Large intestine (tissue), 3 donors: ENCODE measurements at regions not wholly inside any gene's neighbourhood (a gene's known extent, or its start where the extent isn't known, plus 50 kb on each side); places are given as distances from the start of the nearest gene placed in this dataset.

Source experiments
- DNase-seq, 2 donors: peaks; one replicate each; pipeline versions ENCODE4 v3.0.0 to v3.0.0-alpha.2; 2013
- H3K27ac ChIP-seq: one replicate; pipeline ENCODE4 v1.5.1; 2013; ENCODE audit warnings: low read length
- H3K27me3 ChIP-seq: 2 replicates; pipeline ENCODE4 v1.6.1; 2013; ENCODE audit warnings: low read length; ENCODE audit not compliant: control insufficient read depth, insufficient read depth
- H3K36me3 ChIP-seq: 2 replicates; pipeline ENCODE4 v1.6.1; 2013; ENCODE audit warnings: low read length; ENCODE audit not compliant: control insufficient read depth, insufficient read depth
- H3K4me1 ChIP-seq: one replicate; pipeline ENCODE4 v1.6.1; 2013; ENCODE audit warnings: low read length; ENCODE audit not compliant: control insufficient read depth, insufficient read depth
- H3K4me3 ChIP-seq: one replicate; pipeline ENCODE4 v1.5.1; 2013; ENCODE audit warnings: low read length
- H3K9me3 ChIP-seq: one replicate; pipeline ENCODE4 v1.6.1; 2013; ENCODE audit warnings: mild to moderate bottlenecking, low read depth, low read length, moderate library complexity; ENCODE audit not compliant: control insufficient read depth
- WGBS: methylation state at CpG from one replicate; pipeline ENCODE4 v1.1.5; 2013; ENCODE audit warnings: low lambda C conversion rate; ENCODE audit not compliant: insufficient coverage; 5-methylcytosine and 5-hydroxymethylcytosine counted together

DNA sequence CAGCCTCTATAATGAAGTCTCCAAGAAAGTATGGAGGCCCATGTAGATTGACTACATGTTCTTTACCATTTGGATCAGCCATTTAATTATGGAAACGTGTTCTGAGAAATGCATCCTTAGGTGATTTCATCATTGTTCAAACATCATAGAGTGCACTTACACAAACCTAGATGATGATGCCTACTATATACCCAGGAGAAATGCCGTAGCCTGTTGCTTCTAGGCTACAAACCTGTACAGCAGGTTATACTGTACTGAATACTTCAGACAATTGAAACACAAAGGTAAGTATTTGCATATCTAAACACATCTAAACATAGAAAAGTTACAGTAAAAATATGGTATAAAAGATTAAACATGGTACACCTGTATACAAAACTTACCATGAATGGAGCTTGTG lies 186.5 kb upstream of the FSTL5 start:
- no CpG with 5 or more reads among the region's 2 CpGs for WGBS
- Histone ChIP-seq H3K27me3 (no peaks in the 10 kb centered on the region), H3K36me3 (no peaks in the 10 kb centered on the region), H3K27ac (no peak overlapping the region), H3K9me3 (no peaks in the 10 kb centered on the region), H3K4me3 (no peak overlapping the region), H3K4me1 (no peaks in the 10 kb centered on the region)
- DNase-seq: no peak

DNA sequence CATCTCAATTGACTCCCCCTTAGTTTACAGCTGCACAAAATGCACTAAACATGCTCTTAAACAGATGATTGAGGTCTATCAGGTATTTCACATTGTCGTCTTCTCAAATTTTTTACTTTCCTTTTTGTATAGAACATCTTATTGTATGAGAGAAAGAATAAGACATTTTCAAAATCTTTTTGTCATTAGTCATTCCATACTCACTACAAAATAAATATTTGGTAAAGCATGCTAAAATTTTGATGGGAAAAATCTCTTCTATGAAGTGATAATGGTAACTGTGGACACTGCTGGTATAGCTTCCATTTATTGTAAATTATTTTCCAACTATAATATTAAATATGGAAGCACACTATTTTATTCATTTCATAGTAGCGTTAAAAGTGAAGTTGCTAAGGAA lies 185.6 kb upstream of the FSTL5 start:
- H3K9me3 ChIP-seq: no peaks in the 10 kb centered on the region
- 100% methylated on average over 1 of the region's 2 CpGs for WGBS
- DNase-seq: no peak
- no peaks in the 10 kb centered on the region for H3K27me3 ChIP-seq
- no peak overlapping the region for H3K27ac ChIP-seq
- H3K4me1 ChIP-seq: no peaks in the 10 kb centered on the region
- no peak overlapping the region for H3K4me3 ChIP-seq
- no peaks in the 10 kb centered on the region for H3K36me3 ChIP-seq

DNA sequence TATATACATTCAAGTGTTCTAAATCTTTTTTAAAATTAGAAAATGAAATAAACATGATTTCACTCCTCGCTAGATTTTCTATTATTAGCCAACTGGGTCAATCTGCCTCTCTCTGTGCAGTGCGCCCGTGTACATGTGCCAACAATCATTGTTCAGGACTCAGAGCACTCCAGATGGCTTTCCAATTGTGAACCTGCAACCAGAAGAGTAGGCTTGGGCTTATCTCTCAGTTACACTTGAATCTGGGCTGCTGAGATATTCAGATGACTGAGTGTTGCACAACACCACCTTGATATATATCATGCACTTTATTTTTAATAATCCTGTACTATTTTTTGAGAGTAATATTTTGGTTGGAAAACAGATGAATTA lies 184.0 kb upstream of the FSTL5 start:
- H3K4me3 ChIP-seq: no peak overlapping the region
- no peak for DNase-seq
- no CpG with 5 or more reads among the region's 3 CpGs for WGBS
- no peak overlapping the region for H3K27ac ChIP-seq
- H3K9me3 ChIP-seq: no peaks in the 10 kb centered on the region
- no peaks in the 10 kb centered on the region for H3K4me1 ChIP-seq
- H3K36me3 ChIP-seq: no peaks in the 10 kb centered on the region
- H3K27me3 ChIP-seq: no peaks in the 10 kb centered on the region

DNA sequence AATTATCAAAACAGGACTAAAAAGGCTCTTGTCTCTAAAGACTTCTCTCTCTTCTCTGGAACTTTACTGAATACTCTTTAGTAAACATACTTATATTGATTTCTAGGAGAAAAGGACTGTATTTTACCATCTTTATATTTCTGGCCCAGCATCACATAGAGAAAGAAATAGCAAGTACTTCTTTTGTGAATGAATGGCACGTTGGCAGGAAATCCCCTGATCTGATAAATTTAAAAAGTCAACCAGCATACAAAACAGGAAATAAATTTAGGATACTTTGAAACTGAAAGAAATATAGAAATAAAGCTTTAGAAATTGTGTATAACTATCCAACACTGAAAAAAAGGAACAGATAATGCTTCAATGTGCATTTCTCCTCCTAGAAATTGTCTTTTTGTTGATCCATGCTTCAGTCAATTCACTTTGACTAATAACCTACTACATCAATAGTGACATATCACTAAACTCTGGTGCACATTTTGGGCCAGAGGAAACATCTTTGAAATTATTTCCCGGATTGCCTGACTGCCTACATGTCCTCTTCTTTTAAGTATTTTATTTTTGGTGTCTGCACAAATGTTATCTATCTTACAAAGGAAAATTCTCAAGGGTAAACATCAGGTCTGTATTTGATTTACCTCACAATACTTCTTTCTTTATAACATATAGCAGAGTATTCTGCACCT lies 183.5 kb upstream of the FSTL5 start:
- Histone ChIP-seq H3K4me1 (no peaks in the 10 kb centered on the region), H3K4me3 (no peak overlapping the region), H3K36me3 (no peaks in the 10 kb centered on the region), H3K27ac (no peak overlapping the region), H3K27me3 (no peaks in the 10 kb centered on the region), H3K9me3 (no peaks in the 10 kb centered on the region)
- DNase-seq: no peak
- WGBS: 44% methylated on average over 2 of the region's 2 CpGs

DNA sequence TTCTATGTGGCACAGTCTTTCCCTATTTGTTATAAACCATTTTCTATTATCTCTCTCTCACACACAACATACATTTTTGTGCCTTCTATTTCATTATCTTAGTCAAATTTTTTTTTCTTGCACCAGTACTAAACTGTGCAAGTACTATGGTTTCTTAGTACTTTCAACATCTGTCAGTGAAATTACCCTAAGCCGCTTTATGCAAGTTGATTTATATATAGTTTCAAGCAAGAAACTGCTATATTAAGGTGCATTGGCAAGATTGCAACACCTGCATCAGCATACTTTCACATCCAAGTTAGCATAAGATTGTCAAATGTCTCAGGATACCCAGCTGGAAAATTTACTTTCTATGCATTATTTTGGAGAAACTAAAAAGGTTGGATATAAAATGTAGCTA lies 180.2 kb upstream of the FSTL5 start:
- Histone ChIP-seq H3K4me3 (no peak overlapping the region), H3K27ac (no peak overlapping the region), H3K27me3 (no peaks in the 10 kb centered on the region), H3K9me3 (no peaks in the 10 kb centered on the region), H3K4me1 (no peaks in the 10 kb centered on the region), H3K36me3 (no peaks in the 10 kb centered on the region)
- DNase-seq: no peak
- no CpG with 5 or more reads among the region's 1 CpG for WGBS

DNA sequence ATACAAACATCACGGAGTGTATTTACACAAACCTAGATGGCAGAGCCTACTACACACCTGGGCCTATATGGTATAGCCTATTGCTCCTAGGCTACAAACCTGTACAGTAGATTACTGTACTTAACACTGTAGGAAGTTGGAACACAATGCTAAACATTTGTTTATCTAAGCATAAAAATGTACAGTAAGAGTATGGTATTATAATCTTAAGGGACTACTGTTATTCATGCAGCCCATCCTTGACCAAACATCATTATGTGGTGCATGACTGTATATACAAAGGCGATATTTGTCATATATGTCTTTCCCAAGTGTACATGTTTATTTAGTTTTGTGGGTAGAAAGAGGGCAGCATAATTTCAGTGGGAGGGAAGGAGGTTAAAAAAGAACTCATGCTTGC lies 177.7 kb upstream of the FSTL5 start:
- no peaks in the 10 kb centered on the region for H3K9me3 ChIP-seq
- no peaks in the 10 kb centered on the region for H3K27me3 ChIP-seq
- H3K4me1 ChIP-seq: no peaks in the 10 kb centered on the region
- H3K36me3 ChIP-seq: no peaks in the 10 kb centered on the region
- no peak for DNase-seq
- no peak overlapping the region for H3K4me3 ChIP-seq
- 80% methylated on average over 1 of the region's 2 CpGs for WGBS
- H3K27ac ChIP-seq: no peak overlapping the region

DNA sequence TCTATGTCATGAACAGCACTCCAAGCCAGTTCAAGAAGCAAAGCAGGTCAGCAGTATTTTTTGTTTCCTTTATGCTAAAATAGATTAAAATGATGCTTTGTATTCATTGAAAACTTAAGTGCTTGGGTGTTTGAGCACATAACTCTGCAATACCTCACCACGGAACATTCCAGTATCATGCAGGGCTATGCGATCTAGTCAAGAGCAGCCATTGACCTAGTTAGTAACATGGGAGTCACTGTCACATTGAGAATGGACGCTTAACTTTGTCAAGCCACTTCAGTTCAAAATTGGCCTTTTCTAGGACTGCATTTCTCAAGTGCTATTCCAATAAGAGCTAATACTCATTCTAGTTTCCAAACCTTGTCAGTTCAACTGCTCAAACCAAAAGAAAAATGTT lies 160.1 kb upstream of the FSTL5 start:
- Histone ChIP-seq H3K9me3 (no peaks in the 10 kb centered on the region), H3K27me3 (no peaks in the 10 kb centered on the region), H3K36me3 (no peaks in the 10 kb centered on the region), H3K4me1 (no peaks in the 10 kb centered on the region), H3K27ac (no peak overlapping the region), H3K4me3 (no peak overlapping the region)
- no peak for DNase-seq
- no CpG with 5 or more reads among the region's 3 CpGs for WGBS

DNA sequence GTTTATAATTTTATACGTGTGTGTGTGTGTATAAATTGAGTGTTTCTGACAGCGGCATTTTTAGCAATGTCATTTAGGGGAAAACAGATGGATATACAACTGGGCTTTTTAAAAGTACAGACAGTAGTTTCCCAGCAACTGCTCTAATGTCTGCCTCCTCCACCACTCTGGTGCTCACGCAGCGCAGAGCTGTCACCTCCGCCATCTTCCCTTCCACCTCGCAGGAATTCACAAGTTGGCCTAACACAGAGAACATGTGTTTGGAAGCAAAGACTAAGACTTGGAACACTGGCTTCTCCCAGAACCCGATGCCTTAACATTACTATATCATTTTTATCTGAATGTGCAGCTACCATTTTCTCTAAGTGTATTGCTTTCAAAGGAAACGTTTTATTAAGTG lies 158.3 kb upstream of the FSTL5 start:
- Histone ChIP-seq H3K27ac (no peak overlapping the region), H3K36me3 (no peaks in the 10 kb centered on the region), H3K4me1 (no peaks in the 10 kb centered on the region), H3K9me3 (no peaks in the 10 kb centered on the region), H3K4me3 (no peak overlapping the region), H3K27me3 (no peaks in the 10 kb centered on the region)
- DNase-seq: no peak
- WGBS: 90% methylated on average over 3 of the region's 8 CpGs

DNA sequence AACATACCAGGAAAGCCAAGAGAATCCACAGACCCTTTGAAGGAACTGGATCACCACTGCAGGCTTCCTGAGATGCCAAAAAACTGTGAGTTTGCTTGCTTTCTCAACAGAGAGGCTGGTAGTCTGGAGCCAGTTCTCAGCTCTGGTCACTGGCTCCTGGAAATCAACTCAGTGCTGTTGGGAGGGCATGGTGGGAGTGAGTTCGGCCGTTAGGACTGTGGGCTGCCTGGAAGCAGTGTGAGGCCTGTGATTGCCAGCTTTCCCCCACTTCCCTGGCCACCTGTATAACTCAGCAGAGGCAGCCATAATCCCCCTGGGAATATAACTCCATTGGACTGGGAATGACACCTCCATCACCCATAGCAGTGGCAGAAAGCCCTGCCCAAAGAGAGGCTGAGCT lies 122.0 kb upstream of the FSTL5 start:
- Histone ChIP-seq H3K9me3 (no peaks in the 10 kb centered on the region), H3K36me3 (no peaks in the 10 kb centered on the region), H3K4me3 (no peak overlapping the region), H3K4me1 (no peaks in the 10 kb centered on the region), H3K27ac (no peak overlapping the region), H3K27me3 (no peaks in the 10 kb centered on the region)
- DNase-seq: no peak
- WGBS: no CpG with 5 or more reads among the region's 2 CpGs

DNA sequence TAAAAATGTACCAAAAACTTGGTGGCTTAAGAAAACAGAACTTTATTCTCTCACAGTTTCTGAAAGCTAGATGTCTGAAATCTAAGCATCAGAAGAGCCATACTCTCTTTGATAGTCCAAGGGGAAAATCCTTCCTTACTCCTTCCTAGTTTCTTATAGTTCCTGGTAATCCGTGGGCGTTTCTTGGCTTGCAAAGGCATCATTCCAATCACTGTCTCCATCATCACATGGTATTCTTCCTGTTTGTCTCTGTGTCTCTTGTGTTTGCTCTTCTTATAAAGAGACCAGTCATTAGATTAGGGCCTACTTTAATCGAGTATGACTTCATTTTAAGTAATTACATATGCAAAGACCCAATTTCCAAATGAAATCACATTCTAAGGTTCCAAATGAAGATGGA lies 118.9 kb upstream of the FSTL5 start:
- Histone ChIP-seq H3K4me3 (no peak overlapping the region), H3K36me3 (no peaks in the 10 kb centered on the region), H3K27ac (no peak overlapping the region), H3K9me3 (no peaks in the 10 kb centered on the region), H3K4me1 (no peaks in the 10 kb centered on the region), H3K27me3 (no peaks in the 10 kb centered on the region)
- no peak for DNase-seq
- WGBS: 67% methylated on average over 2 of the region's 3 CpGs

DNA sequence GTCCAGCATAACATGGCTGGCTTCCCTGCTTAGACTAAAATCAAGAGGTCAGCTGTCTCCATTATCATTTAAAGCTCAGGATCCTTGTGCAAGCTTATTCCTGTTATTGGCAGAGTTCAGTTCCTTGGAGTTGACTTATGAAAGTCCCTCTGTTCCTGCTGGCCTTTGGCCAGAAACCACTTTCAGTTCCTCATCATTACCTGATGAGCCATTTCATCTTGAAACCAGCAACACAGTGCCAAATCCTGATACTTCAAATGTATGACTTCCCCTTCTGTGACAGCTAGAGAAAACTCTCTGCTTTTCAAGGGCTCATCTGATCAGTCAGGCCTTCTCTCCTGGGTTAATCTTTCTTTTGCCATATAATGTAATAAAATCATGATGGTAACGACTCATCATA lies 110.6 kb upstream of the FSTL5 start:
- no peaks in the 10 kb centered on the region for H3K4me1 ChIP-seq
- H3K4me3 ChIP-seq: no peak overlapping the region
- H3K36me3 ChIP-seq: no peaks in the 10 kb centered on the region
- no peak overlapping the region for H3K27ac ChIP-seq
- no peaks in the 10 kb centered on the region for H3K9me3 ChIP-seq
- no peaks in the 10 kb centered on the region for H3K27me3 ChIP-seq
- WGBS: no CpG with 5 or more reads among the region's 1 CpG
- peak in 1 of 2 donors; percentile 7 for DNase-seq
